T47D (cell line): ENCODE measurements at regions not wholly inside any gene's neighbourhood (a gene's known extent, or its start where the extent isn't known, plus 50 kb on each side); places are given as distances from the start of the nearest gene placed in this dataset.

Experiments
- DNase-seq, 2 experiments: peaks; one replicate each; pipeline versions ENCODE4 v3.0.0 to v3.0.0-alpha.2; 2011 to 2012; ENCODE audit warnings: low read depth in 1 of 2, low spot score in 1 of 2
- JUND ChIP-seq: IDR thresholded peaks from 2 replicates; pipeline ENCODE4 v1.6.1; 2012; ENCODE audit warnings: low read depth
- in situ Hi-C: cut with HindIII; loops from 2 replicates; pipeline ENCODE4 v1.10.0; 2016; ENCODE audit warnings: low sequenced_read_pairs, low pct_unique_long_range_greater_than_20kb

DNA sequence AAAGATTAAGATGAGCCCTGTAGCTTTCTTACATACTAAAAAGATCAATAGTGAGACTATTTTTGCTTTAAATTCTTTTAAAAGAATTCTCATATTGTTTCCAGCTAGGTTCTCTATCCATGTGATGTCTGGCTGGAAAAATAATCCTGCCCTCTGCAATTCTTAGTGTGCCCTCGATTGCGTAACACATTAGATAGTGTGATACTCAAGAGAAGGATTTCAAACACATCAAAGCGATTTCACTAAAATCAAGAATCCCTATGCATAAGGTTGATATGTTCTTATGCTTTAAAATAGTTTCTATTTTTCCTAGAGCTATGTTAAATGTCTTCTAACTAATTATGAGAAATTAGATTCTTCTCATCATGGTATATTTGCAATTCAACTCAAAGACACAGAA is 127.3 kb upstream of the PLEKHA5 start:
- in situ Hi-C loops = no loop called here
- DNase-seq = no peak
- no peak for TF ChIP-seq JUND

DNA sequence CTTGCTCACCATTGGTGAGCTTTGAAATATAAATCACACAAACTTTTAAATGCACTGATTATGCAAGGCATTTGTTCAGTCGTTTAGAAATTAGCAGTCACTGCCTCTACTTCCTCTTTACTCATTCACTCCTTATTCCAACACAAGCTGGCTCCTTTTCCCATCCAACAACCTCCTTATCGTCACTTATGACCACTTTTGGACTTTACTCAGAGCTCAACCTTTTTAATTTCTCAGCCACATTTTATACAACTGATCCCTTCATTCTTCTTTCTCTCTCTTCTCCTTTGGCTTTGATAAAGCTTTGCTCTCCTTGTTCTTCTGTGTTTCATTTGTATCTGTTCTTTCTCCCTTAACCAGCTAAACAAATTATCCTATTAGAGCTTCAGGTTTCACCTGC is 126.4 kb upstream of the PLEKHA5 start:
- no peak for DNase-seq
- in situ Hi-C loops = no loop called here
- TF ChIP-seq JUND = no peak

DNA sequence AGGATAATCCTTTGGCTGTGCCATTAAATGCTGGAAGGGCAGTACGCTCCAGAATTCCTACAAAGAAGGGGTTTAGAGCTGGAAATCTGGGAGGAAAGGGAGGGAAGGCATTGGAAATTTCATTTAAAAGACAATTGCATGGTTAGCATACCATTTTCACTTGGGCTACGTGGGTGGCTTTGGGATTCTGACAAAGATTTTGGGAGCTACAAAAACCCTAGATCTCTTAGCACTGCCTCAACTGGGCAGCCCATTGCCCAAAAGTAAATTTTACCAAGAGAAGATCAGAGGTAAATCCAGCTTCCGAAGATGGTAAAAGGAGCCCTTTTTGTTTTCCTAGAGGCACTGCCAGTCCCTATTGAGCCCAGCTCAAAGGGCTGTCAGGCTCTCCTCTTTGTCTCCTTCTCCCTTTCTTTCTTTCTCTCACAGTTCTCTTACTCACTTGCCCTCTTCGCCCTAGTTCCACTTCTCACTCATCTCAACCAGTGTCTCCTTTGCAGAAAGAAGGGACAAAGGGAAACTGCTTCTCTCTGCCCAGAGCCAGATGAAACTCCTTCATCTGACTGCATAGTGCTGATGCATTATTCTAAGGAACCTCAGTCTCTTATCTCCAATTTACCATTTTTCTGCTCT is 125.4 kb upstream of the PLEKHA5 start:
- DNase-seq = no peak
- no peak for TF ChIP-seq JUND
- in situ Hi-C loops = no loop called here

DNA sequence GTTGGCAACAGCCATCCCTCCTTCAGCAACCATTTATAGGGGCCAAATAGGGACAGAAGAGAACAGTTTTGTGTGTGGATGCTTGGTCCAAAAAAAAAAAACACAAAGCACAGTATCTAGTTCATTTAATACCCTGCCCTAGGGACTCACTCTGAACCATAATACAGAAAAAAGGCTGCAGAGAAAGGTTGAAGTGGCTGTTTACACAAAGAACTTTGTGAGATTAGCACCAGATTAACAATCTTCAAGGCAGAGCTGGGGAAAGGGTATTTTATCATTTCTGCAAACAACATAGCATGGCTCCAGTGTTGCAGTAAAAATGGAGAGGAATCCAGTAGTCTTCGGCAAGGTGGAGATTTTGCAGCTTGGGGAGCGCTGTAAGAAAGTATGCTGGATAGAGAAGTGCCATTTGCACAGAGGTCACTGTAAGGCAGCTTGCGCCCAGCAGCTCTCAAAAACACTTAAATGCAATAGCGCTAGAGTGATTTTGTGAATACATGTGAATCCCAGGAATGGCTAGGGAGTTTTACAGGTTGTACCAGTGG is 124.2 kb upstream of the PLEKHA5 start:
- TF ChIP-seq JUND = no peak
- DNase-seq = no peak
- in situ Hi-C loops = no loop called here

DNA sequence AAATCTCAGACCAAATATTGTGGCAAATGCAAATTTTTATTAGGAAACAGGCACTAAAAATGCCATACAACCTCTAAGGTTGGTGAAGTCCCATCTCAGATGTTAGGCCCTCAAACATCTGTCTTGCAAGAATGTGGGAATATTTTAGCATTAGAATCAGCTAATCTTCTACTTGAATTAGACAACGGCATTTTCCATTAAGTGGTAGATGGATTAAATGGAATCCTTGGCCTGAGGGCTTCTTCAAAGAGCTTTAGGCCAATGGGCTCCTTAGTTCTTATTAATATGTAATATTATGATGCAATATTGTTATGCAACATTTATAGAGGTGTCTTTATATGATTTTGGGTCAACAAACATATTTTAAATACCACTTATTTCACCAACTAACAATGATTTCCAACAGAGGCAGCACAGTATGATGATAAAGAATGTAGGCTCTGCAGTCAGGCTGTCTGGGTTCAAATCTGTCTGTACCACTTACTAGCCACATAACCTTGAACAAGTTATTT is 122.9 kb upstream of the PLEKHA5 start:
- TF ChIP-seq JUND = no peak
- DNase-seq = no peak
- in situ Hi-C loops = no loop called here

DNA sequence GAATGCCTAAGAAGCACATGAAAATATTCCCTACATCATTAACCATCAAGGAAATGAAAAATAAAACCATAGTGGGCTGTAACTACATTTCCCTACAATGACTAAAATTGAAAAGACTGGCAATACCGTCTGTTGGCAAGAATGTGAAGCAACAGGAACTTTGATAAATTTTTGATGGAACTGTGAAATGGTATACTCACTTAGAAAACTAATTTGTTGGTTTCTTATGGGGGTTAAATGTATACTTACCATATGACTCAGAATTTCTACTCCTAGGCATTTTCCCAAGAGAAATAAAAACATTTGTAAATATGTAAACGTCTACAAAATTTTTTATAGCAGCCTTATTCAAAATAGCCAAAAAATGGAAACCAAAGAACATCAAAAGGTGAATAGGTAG is 121.4 kb upstream of the PLEKHA5 start:
- no peak for DNase-seq
- in situ Hi-C loops = no loop called here
- TF ChIP-seq JUND = no peak

DNA sequence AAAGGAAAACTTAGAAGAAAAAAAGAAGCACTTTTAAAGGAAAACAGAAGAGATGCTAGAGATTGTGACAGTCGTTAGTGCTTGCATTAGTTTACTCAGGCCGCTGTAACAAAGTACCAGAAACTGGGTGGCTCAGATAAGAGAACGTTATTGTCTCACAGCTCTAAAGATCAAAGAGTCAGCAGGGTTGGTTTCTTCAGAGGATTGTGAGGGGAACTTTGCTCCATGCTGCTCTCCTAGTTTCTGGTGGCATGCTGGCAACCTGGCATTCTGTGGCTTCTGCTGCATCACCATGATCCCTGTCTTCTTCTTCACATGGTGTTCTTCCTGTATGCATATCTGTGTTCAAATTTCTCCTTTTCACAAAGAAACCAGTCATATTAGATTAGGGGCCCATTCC is 119.4 kb upstream of the PLEKHA5 start:
- TF ChIP-seq JUND = no peak
- no peak for DNase-seq
- in situ Hi-C loops = no loop called here

DNA sequence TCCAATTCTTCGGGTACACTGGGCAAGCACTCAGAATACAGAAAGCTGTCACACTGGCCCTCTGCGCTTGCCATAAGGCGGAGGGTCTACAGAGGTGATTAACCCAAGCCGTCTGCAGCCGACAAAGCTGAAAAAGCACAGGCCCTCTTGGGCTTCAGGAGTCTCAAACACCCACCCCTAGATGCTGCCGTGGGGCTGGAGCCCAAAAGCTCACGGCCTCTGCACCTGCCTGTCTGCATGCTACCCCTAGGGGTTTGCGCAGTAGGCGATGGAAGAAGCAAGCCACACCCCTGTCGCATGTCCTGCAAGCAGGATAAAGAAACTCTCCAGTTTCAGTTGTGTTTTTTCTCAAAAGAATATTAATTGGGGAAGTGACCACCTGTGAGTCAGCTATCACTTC is 118.8 kb upstream of the PLEKHA5 start:
- in situ Hi-C loops = no loop called here
- TF ChIP-seq JUND = no peak
- no peak for DNase-seq

DNA sequence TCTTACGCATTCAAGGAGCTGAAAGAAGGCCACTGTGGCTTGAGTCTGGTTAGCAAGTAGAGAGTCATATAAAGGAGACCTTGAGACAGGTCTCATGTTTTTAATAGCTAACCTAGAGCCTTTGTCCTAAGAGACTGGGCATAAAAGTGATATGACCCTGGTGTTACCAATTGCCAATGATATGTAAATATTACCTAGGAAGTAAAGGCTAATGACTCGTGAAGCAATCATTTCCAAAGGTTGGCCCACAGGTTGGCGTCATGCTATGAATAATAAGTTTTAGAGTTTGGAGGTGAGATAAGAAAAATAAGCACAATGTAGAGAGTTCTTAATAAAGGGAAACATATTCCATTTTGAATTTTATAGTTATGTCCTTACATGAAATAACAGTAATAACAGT is 116.6 kb upstream of the PLEKHA5 start:
- no peak for DNase-seq
- TF ChIP-seq JUND = no peak

DNA sequence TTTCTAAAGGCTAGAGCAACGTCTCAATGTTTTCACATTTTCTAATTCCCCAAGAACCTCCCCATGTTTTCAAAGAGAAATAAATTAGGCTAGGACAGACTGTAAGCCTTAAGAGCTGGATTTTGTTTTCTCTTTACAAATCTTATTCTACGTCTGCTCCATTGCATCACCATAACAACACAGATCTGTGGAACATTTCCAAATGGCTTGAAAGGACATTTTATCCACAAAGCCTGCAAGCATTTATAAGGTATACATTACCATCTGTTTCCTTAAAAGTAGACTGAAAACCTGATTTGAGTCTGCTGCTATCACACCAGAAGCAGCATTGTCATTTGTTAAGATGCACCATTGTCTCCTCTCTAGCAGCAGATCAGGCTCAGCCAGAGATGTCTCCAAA is 115.3 kb upstream of the PLEKHA5 start:
- no peak for DNase-seq
- TF ChIP-seq JUND = no peak
- in situ Hi-C loops = no loop called here

More for the DNA sequence above, 116.6 kb upstream of the PLEKHA5 start:
- in situ Hi-C loops = no loop called here

DNA sequence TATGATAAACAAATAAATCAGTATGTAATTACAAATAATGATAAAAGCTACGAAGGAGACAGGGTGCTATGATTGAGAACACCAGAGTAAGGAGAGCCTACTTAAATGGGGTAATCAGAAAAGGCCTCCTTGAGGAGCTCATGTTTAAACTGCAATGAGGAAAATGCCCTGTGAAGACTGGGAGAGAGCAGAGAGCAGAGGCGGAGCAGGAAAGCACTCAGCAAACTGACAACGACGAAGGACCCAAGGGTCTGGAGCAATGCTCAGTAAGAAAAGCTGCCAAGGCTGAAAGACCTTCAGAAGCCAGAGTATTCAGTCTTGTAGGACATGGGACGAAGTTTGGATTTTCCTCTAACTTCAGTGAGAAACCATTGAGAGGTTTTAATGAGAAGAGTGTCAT is 114.2 kb upstream of the PLEKHA5 start:
- DNase-seq = no peak
- no peak for TF ChIP-seq JUND
- in situ Hi-C loops = no loop called here

DNA sequence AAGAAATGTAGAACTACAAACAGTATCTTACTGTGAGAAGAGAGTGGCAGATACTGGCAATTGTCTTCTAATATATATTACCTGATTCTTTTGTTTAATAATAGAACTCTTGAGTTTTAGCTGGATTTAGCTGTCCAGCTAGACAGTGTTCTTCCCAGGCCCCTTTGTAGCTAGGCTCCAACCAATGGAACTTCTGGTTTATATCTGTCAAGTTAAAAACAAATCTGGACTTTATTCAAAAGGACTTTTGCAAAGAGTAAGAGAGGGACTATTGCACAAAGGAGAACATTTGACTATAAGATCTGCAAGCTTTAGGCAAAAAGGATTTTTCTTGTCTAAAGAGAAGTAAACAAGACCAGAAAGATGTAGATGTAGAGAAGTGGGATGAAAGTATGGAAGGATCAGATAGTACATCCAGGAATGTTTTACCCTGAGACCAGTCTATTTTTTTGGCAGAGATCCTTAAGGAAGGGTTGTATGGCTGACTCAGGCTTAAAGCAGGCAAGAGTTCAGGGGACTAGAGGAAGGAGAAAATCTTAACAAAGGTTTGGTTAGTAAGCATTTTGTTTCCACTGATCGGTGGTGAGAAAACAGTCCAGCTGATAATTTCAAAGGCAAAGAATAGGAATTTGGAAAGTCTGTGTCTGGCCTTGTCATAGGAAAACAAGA is 111.1 kb upstream of the PLEKHA5 start:
- TF ChIP-seq JUND = no peak
- no peak for DNase-seq
- in situ Hi-C loops = no loop called here

DNA sequence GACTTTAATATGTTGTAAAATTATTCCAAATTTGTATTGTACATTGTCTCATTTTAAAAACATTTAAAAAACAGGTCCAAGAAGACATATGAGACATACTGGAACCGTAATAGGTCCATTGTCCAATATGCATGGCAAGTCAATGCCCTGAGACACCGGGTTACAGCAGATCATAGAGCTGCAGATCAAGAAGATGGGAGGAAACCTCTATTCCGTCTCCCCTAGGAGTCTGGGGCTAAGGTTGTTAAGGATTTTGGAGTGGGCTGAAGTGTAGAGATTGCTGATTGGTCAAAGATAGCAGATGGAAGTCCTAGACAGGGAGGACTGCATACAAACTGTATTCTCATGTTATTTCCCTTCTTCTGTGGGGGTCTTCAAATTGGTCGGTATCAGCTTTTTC is 108.3 kb upstream of the PLEKHA5 start:
- no peak for DNase-seq
- in situ Hi-C loops = no loop called here
- no peak for TF ChIP-seq JUND
